Gastrocnemius medialis (tissue), 4 donors: ENCODE measurements at regions not wholly inside any gene's neighbourhood (a gene's known extent, or its start where the extent isn't known, plus 50 kb on each side); places are given as distances from the start of the nearest gene placed in this dataset.

ENCODE experiments used
- ATAC-seq, 2 donors: fragments of 150-250 bp; one replicate each; pipeline ENCODE4 v1.9.1; 2016
- DNase-seq, 2 donors: peaks; one replicate each; pipeline ENCODE4 v3.0.0-alpha.2; 2019
- H3K27ac ChIP-seq, 4 donors: fragments of 200-600 bp; sonication (generic); 1 replicate in 1 of 4; 2 replicates in 3 of 4; pipeline ENCODE4 v1.5.1; 2016 to 2018; ENCODE audit warnings: mild to moderate bottlenecking in 2 of 4, moderate library complexity in 1 of 4
- H3K27me3 ChIP-seq, 3 donors: fragments of 200-600 bp; sonication (generic) in 2 of 3; 1 replicate in 1 of 3; 2 replicates in 2 of 3; pipeline versions ENCODE4 v1.5.1 to v1.6.0; 2016 to 2019; ENCODE audit warnings: mild to moderate bottlenecking in 1 of 3, moderate library complexity in 1 of 3
- H3K36me3 ChIP-seq, 2 donors: fragments of 200-600 bp; sonication (generic) in 1 of 2; one replicate each; pipeline ENCODE4 v1.5.1; 2017 to 2018
- H3K4me1 ChIP-seq, 2 donors: fragments of 200-600 bp; sonication (generic) in 1 of 2; one replicate each; pipeline ENCODE4 v1.5.1; 2016 to 2017; ENCODE audit warnings: mild to moderate bottlenecking in 2 of 2
- H3K4me3 ChIP-seq, 4 donors: fragments of 200-600 bp; sonication (generic) in 3 of 4; 1 replicate in 1 of 4; 2 replicates in 3 of 4; pipeline ENCODE4 v1.5.1; 2016 to 2019; ENCODE audit warnings: mild to moderate bottlenecking in 2 of 4
- H3K9me3 ChIP-seq, 3 donors: fragments of 200-600 bp; sonication (generic) in 2 of 3; 1 replicate in 1 of 3; 2 replicates in 2 of 3; pipeline ENCODE4 v1.5.1; 2016 to 2019
- CTCF ChIP-seq, 5 experiments: fragments of 450-650 bp in 3 of 5; fragments of 200-600 bp in 2 of 5; sonication (generic) in 2 of 5; IDR thresholded peaks in 4 of 5; conservative IDR thresholded peaks in 1 of 5; 1 replicate in 4 of 5; 2 replicates in 1 of 5; pipeline ENCODE4 v1.5.1; 2016 to 2019; ENCODE audit warnings: antibody characterized with exemption in 5 of 5, mild to moderate bottlenecking in 3 of 5, moderate library complexity in 3 of 5
- POLR2A ChIP-seq, 2 donors: fragments of 450-650 bp; IDR thresholded peaks; one replicate each; pipeline ENCODE4 v1.6.1; 2017; ENCODE audit warnings: antibody characterized with exemption in 2 of 2, mild to moderate bottlenecking in 2 of 2, moderate library complexity in 2 of 2
- in situ Hi-C, 4 donors: fragments of 200-750 bp; cut with MboI; loops; one replicate each; pipeline versions ENCODE4 v1.15.0 to v1.8.0; 2017; ENCODE audit warnings: low sequenced_read_pairs in 4 of 4
- intact Hi-C: fragments of 100-400 bp; cut with DNase I; formaldehyde crosslinking; loops from one replicate; pipeline ENCODE4 v1.15.1; 2023; ENCODE audit warnings: low total_unique reads

GRCh38 chr12:13350381-13350780 lies 153.9 kb downstream of the EMP1 start:
- Histone ChIP-seq H3K9me3 (no peaks in the 10 kb centered on the region), H3K27ac (no peak overlapping the region), H3K4me1 (no peaks in the 10 kb centered on the region), H3K36me3 (no peaks in the 10 kb centered on the region), H3K4me3 (no peak overlapping the region), H3K27me3 (no peaks in the 10 kb centered on the region)
- no peak for DNase-seq
- intact Hi-C loops (no loop called here), in situ Hi-C loops (no loop called here)
- ATAC-seq: no peak
- TF ChIP-seq CTCF (IDR thresholded peaks at IDR 0.05 in 4 of 5, conservative IDR thresholded peaks at IDR 0.05 in 1 of 5) (no peak), POLR2A (IDR thresholded peaks at IDR 0.05) (no peak)

- Histone ChIP-seq H3K27ac (no peak overlapping the region), H3K9me3 (no peaks in the 10 kb centered on the region), H3K4me3 (no peak overlapping the region), H3K4me1 (no peaks in the 10 kb centered on the region), H3K36me3 (no peaks in the 10 kb centered on the region), H3K27me3 (no peaks in the 10 kb centered on the region)
- intact Hi-C loops: no loop called here
- DNase-seq (no peak), ATAC-seq (no peak)
- TF ChIP-seq CTCF (IDR thresholded peaks at IDR 0.05 in 4 of 5, conservative IDR thresholded peaks at IDR 0.05 in 1 of 5): no peak
- no peak for TF ChIP-seq POLR2A (IDR thresholded peaks at IDR 0.05)
- in situ Hi-C loops: no loop called here
These were observed 151.9 kb downstream of the EMP1 start for GRCh38 chr12:13348464-13348863.

GRCh38 chr12:13347241-13348043 lies 150.9 kb downstream of the EMP1 start:
- intact Hi-C loops (no loop called here), in situ Hi-C loops (no loop called here)
- ATAC-seq (peak in 1 of 2 donors; percentile 30), DNase-seq (no peak)
- Histone ChIP-seq H3K9me3 (no peaks in the 10 kb centered on the region), H3K4me3 (no peak overlapping the region), H3K27me3 (no peaks in the 10 kb centered on the region), H3K36me3 (no peaks in the 10 kb centered on the region), H3K27ac (no peak overlapping the region), H3K4me1 (no peaks in the 10 kb centered on the region)
- no peak for TF ChIP-seq POLR2A (IDR thresholded peaks at IDR 0.05)
- no peak for TF ChIP-seq CTCF (IDR thresholded peaks at IDR 0.05 in 4 of 5, conservative IDR thresholded peaks at IDR 0.05 in 1 of 5)

GRCh38 chr12:13345722-13346121 lies 149.2 kb downstream of the EMP1 start:
- H3K27me3 ChIP-seq: no peaks in the 10 kb centered on the region
- H3K27ac ChIP-seq: no peak overlapping the region
- DNase-seq (no peak), ATAC-seq (no peak)
- intact Hi-C loops: no loop called here
- H3K4me1 ChIP-seq: no peaks in the 10 kb centered on the region
- in situ Hi-C loops: no loop called here
- H3K4me3 ChIP-seq: no peak overlapping the region
- H3K36me3 ChIP-seq: no peaks in the 10 kb centered on the region
- no peak for TF ChIP-seq CTCF (IDR thresholded peaks at IDR 0.05 in 4 of 5, conservative IDR thresholded peaks at IDR 0.05 in 1 of 5)
- no peak for TF ChIP-seq POLR2A (IDR thresholded peaks at IDR 0.05)
- no peaks in the 10 kb centered on the region for H3K9me3 ChIP-seq

- in situ Hi-C loops (no loop called here), intact Hi-C loops (no loop called here)
- no peak overlapping the region for H3K4me3 ChIP-seq
- H3K27ac ChIP-seq: no peak overlapping the region
- DNase-seq: no peak
- no peaks in the 10 kb centered on the region for H3K4me1 ChIP-seq
- no peaks in the 10 kb centered on the region for H3K27me3 ChIP-seq
- H3K9me3 ChIP-seq: no peaks in the 10 kb centered on the region
- TF ChIP-seq POLR2A (IDR thresholded peaks at IDR 0.05) (no peak), CTCF (IDR thresholded peaks at IDR 0.05 in 4 of 5, conservative IDR thresholded peaks at IDR 0.05 in 1 of 5) (no peak)
- ATAC-seq: no peak
- no peaks in the 10 kb centered on the region for H3K36me3 ChIP-seq
These were observed 146.8 kb downstream of the EMP1 start for GRCh38 chr12:13343375-13343774.
